GM10266 (cell line): ENCODE measurements at regions not wholly inside any gene's neighbourhood (a gene's known extent, or its start where the extent isn't known, plus 50 kb on each side); places are given as distances from the start of the nearest gene placed in this dataset.

Source experiments
- DNase-seq: peaks from one replicate; pipeline ENCODE4 v3.0.0; 2012; ENCODE audit errors: extremely low spot score
- CTCF ChIP-seq: IDR thresholded peaks from 2 replicates; pipeline ENCODE4 v1.5.1; 2012; ENCODE audit warnings: mild to moderate bottlenecking, low read depth; ENCODE audit not compliant: control insufficient read depth, insufficient read depth; ENCODE audit errors: missing control alignments

DNA sequence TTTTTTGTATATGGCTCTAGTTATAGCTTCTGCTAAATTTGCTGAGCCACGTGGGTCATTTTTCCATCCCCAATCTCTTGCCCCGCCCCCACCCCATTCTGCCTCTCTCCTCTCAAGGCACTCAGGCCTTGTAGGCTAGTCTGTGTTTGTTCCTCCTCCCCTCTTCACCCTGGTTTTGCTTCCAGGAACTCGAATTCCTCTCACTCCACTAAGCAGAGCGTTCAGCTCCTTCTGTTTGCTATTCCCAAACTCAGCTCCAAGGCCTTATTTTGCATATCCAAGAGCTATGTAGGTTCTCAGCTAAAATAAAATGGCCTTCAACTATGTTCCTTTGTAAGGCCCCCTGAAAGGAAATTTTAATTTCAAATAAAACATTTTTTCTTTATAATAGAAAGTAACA, 1293.7 kb downstream of the EPHA7 start:
- TF ChIP-seq CTCF: no peak
- no peak for DNase-seq

- no peak for DNase-seq
- TF ChIP-seq CTCF: no peak
These were observed 1295.1 kb downstream of the EPHA7 start for GRCh38 chr6:92124200-92124651.

- no peak for DNase-seq
- peak; percentile 1 for TF ChIP-seq CTCF
These were observed 1296.6 kb downstream of the EPHA7 start for GRCh38 chr6:92122746-92123145.

DNA sequence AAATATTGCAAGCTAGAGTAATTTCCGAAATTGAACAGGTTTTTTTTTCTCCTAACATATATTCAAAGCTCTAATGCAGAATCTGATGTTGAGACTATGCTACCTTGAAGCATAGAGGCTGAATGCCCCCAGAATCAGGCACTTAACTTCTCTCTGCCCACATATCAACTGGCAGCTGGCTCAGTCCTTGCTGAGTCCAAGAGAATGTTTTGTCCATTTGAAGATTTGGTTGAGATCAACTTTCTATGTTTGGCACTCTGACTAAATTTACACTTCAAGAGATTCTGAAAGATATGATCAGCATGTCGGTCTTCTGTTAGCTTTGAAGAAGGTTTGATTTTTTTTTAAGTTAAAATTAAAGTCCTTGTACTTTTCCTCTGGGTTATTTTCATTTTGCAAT, 1298.1 kb downstream of the EPHA7 start:
- no peak for DNase-seq
- TF ChIP-seq CTCF: no peak

DNA sequence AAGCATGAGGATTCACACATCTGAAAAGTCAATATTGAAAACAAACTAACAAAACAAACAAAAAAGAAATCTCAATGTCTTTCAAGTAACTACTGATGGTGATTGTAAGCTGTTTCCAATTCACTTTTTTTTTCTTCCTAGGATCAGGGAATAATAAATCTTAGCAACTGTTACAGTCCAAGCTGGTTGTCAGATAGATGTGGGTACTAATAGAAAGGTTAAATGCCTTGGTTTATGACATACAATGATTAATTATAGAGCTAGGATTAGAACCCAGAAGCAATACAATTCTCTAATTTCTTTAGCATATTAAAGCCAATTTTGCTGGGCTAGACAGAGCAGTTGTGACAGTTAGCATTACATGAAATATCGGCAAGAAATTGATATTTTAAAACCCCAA, 1301.6 kb downstream of the EPHA7 start:
- DNase-seq: no peak
- TF ChIP-seq CTCF: no peak

GRCh38 chr6:92114797-92115196, 1304.6 kb downstream of the EPHA7 start:
- no peak for TF ChIP-seq CTCF
- no peak for DNase-seq

DNA sequence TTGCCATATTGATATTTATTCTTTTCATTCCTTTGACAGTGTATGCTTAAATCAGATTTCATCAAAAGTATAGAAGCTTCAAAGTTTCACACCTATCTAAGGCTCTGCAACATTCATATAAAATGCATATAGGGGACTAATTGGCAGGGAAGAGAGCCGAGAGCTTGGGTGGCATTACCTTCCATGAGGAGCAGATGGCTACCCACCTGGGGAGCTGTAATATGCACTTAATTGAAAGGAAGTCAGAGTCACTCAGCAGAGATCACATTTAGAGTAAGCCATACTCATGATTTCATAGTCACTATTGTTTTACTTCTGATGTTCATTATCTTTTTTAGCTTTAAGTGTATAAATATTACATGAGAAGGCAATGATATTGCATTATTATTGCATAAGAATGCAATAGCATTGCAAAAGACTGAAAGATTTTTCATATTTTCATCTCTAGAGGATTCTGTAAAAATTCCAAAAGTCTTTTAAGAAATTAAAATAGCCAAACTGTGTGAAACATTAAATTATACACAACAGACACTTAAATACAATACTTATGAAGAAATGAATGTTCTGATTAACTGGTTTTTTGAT, 1305.2 kb downstream of the EPHA7 start:
- DNase-seq: no peak

More for the DNA sequence above, 1305.2 kb downstream of the EPHA7 start:
- TF ChIP-seq CTCF: no peak
